Fibroblast of skin of abdomen (primary cell): ENCODE measurements at regions not wholly inside any gene's neighbourhood (a gene's known extent, or its start where the extent isn't known, plus 50 kb on each side); places are given as distances from the start of the nearest gene placed in this dataset.
A peak's percentile ranks its signal among the peaks of the same experiment; 100 is the strongest.

Experiments used
- DNase-seq: peaks from one replicate; pipeline ENCODE4 v3.0.0-alpha.2; 2013

DNA sequence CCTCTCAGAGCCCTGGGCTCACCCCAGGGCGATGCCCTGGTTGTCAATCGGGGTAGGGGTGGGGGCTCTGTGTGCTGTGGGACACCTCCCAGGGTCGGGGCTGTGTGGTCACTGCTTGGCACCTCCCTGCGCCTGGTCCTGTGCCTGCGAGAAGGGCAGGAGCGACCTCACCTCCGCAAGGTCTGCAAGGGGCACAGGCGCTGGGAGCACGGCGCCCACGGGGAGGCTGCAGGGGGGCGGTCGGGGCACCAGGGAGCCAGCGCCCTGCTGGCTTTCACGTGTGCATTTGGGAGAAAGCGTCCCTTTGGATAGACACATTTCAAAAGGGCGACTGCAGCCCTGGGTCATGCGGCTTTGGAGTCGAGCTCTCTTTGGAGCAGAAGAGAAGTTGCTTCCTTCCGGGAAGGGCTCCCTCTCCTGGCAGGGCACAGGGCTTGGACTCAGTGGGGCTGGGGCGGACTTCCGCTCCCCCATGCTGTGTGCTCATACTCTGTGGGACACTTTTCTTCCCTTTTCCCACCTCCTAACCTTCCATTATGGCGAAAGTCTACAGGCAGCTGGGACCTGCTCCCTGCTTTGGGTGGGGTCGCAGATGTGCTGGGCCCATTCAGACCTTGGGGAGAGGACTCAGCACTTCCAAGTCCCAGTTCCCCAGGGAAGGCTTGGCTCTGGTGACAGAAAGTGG, 52.9 kb upstream of the SLC28A3 start:
- no peak for DNase-seq

GRCh38 chr9:84394036-84394435, 53.5 kb upstream of the SLC28A3 start:
- DNase-seq = no peak

- peak; percentile 64 for DNase-seq
These were observed 56.7 kb upstream of the SLC28A3 start for GRCh38 chr9:84397151-84397728.

GRCh38 chr9:84397822-84398221, 57.3 kb upstream of the SLC28A3 start:
- DNase-seq = peak; percentile 80

DNA sequence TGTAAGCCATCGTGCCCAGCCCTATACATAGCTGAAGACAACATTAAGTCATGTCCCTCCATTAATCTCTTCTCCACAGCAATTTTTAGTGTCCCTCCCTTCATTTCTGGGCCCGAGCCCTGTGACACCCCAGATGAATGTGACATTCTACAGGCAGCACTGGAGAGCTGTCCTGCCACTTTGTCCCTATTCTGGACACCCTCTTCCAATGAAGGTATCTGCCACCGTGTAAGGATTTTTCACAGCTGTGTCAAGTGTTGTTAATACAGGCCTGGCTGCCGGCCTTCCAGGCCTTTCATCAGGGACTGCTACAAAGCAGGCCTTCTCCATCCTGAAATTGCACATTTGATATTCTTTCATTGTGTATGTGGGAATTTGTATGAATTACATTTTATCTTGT, 62.0 kb upstream of the SLC28A3 start:
- DNase-seq = no peak

- no peak for DNase-seq
These were observed 62.7 kb upstream of the SLC28A3 start for GRCh38 chr9:84403288-84403687.

DNA sequence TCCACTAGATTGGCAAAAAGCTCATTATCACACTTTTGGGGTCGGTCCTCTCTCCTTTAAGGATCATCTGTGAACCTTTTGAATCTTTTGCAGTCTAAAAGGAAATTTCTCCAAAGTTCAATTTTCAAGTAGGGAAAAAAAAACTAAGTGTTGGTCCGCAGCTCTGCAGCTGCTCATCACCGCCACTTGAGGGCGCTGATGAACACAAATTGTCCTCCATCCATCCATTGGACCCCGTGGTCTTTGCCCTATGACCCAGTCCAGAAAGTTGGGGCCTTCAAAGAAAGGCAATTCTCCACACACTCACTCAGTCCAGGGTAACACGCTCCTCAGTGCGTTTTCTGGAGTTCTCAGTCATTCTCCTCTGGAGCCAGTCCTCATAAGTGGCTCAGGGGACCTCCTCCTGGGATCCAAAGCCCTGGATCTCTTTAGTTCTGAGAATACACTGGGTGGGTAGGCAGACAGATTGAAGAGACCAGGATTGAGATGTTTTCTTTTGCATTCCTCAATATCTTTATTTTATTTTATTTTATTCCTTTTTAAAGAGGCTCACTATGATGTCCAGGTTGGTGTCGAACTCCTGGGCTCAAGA, 63.6 kb upstream of the SLC28A3 start:
- no peak for DNase-seq

GRCh38 chr9:84405667-84406066, 65.1 kb upstream of the SLC28A3 start:
- DNase-seq = no peak

GRCh38 chr9:84408416-84408815, 67.9 kb upstream of the SLC28A3 start:
- DNase-seq = no peak

- peak; percentile 18 for DNase-seq
These were observed 71.2 kb upstream of the SLC28A3 start for GRCh38 chr9:84411683-84412267.

DNA sequence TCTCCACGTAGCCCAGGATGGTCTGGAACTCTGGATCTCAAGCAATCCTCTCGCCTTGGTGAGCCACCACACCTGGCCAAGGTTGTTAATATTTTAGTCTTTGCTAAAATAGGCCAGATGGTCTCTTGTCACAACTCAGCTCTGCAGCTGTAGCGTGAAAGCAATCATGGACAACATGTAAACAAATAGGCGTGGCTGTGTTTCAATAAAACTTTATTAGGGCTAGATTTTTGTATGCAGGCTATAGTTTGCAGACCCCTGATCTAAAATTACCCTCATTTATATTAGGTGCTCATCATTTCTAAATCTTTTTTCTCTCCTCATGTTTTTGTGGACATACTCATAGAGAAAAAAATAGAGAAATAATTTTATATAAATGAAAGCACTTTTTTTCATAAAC, 72.1 kb upstream of the SLC28A3 start:
- no peak for DNase-seq

GRCh38 chr9:84413301-84413700, 72.7 kb upstream of the SLC28A3 start:
- DNase-seq = no peak

- no peak for DNase-seq
These were observed 78.6 kb upstream of the SLC28A3 start for GRCh38 chr9:84419031-84419602.

GRCh38 chr9:84424931-84425330, 84.4 kb upstream of the SLC28A3 start:
- no peak for DNase-seq

GRCh38 chr9:84432746-84433145, 92.2 kb upstream of the SLC28A3 start:
- no peak for DNase-seq

DNA sequence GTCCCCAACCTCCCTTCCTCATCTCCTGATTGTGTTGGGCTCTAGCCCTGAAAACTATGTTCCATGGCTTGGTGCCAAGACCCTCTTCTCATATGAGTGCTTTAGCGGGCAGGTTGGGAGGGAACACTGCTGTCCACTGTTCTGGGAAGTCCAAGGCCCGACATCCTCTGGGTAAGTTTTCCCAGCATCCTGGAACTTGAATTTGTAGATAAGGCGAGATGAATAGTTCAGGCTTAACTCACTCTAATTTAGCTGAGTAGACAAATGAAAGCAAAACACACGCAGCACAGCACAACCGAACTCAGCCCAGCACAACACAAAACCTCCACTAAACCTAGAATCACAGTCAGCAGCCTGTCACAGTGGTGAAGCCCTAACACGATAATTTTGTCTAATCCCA, 95.3 kb upstream of the SLC28A3 start:
- no peak for DNase-seq

DNA sequence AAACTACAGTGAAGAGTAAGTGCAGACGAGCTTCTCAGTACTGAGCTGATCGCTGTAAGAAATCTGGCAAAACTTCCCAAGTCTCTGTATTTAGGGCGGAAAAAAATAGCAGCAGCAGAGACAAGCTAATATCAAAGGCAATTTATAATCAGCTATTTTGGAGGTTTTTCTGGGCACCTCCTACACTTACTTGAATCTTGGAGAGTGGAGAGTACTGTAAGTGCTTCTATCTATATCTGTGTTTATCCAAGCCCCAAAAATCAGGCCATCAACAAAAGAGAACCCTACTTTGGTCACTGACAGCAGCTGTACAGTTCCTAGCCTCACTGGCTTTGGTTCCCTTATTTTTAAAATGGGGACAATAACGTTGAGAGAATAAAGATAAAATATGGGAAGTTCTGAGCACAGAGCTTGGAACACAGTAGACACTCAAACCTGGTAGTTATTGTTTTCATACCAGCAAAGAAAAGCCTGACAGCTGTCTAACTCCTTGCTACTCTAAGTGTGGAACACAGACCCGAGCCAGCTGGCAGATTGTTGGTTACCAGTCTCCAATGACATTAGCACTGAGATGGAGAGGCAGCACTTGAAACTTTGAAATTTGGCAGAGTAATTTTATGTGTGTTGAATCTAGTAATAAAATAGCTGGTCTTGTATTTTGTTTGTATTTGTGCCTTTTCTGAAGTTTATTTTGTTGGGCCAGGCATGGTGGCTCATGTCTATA, 96.0 kb upstream of the SLC28A3 start:
- no peak for DNase-seq

GRCh38 chr9:84438391-84438790, 97.8 kb upstream of the SLC28A3 start:
- no peak for DNase-seq

GRCh38 chr9:84439250-84439649, 98.7 kb upstream of the SLC28A3 start:
- DNase-seq = peak; percentile 32

DNA sequence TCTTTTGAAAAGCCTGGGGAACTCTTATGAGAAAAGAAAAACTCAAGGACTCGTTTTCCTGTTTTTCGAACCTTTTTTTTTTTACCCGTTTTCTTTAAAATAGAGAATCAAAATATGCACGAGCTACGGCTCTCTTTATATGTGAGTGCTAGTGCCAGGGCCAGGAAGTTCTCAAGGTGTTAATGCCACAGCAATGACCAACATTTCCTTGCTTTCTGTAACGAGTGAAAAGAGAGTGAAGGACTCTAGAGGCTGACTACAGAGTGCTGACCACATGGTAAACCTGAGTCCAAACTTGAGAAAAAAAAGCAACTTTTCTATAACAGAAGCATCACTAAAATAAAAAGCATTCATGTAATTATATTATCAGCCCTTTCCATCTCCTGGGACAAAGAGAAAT, 102.2 kb upstream of the SLC28A3 start:
- DNase-seq = no peak

GRCh38 chr9:84445737-84446136, 105.2 kb upstream of the SLC28A3 start:
- no peak for DNase-seq

- no peak for DNase-seq
These were observed 106.7 kb upstream of the SLC28A3 start for GRCh38 chr9:84447305-84447704.

DNA sequence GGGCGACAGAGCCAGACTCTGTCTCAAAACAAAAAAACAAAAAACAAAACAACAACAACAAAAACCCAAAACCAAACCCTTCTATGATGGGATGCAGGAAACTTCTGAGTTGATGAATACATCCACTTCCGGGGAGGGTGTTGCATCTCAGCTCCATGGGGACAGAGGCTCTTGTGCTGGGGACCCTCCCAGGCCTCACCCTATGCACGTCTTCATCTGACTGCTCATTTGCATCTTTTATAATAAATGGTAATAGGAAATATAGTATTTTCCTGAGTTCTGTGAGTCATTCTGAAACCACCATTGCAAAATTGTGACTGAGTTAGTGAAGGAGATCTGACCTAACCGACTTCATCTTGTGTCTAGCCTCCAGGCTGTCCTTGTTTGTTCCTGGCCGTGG, 109.5 kb upstream of the SLC28A3 start:
- no peak for DNase-seq
